ENCODE measurements at regions not wholly inside any gene's neighbourhood (a gene's known extent, or its start where the extent isn't known, plus 50 kb on each side); places are given as distances from the start of the nearest gene placed in this dataset.

DNA sequence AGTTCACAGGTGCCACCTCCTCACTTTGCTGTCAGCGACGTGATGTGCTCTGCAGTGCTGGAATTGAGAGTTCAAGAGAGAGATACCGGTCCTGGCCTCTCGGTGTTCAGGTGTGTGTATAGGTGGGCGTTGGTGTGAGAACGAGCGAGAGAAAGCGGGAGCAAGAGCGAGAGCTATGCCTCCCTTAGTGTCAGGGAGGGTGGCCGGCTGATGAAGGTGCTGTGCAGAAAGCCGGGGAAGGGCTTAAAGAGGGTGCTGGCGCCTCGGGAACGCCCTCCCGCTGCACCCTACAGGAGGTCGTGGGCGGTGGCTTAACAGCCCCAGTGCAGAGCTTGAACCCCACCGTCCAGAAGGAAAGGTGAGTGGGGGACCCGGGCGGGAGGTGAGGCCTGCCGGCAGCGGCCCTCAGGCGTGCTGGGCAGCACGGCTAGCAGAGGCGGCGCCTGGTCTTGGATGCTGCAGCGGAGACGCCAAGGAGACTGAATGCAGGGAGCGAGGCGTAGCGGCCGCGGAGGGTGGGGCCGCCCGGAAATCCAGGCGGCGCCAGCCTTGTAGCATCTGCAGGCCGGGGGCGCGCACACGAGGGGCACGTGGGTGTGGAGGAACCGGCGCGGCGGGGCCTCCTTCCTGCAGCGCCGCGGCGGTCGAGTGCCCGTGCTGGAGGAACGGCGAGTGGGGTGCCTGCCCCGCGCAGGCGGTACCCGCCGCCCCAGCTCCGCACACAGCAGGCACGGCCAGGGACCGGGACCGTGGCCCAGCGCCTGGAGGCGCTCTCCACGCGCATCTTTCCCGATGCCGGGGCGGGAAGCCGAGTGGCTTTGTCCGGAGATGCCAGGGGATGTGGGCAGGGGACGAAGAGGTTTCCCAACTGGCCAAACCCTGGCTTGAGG, 246.8 kb upstream of the TOPAZ1 start:
- DNase-seq (ENCODE audit: low spot score), result peak; percentile 38

GRCh38 chr3:43995547-43996378, 245.9 kb upstream of the TOPAZ1 start:
- DNase-seq (ENCODE audit: low spot score), result peak; percentile 20

- DNase-seq (ENCODE audit: low spot score), result peak; percentile 69
Observed at GRCh38 chr3:43996379-43997301, 245.0 kb upstream of the TOPAZ1 start.

- DNase-seq (ENCODE audit: low spot score), result no peak
Observed at GRCh38 chr3:43997316-43997715, 244.4 kb upstream of the TOPAZ1 start.

- DNase-seq (ENCODE audit: low spot score), result peak; percentile 9
Observed at GRCh38 chr3:43997788-43998369, 243.8 kb upstream of the TOPAZ1 start.

GRCh38 chr3:43998370-43998835, 243.3 kb upstream of the TOPAZ1 start:
- peak; percentile 21 for DNase-seq (ENCODE audit: low spot score)

- DNase-seq (ENCODE audit: low spot score), result peak; percentile 75
Observed at GRCh38 chr3:43998836-43999727, 242.6 kb upstream of the TOPAZ1 start.

- DNase-seq (ENCODE audit: low spot score), result no peak
Observed at GRCh38 chr3:43999728-44000319, 241.9 kb upstream of the TOPAZ1 start.

DNA sequence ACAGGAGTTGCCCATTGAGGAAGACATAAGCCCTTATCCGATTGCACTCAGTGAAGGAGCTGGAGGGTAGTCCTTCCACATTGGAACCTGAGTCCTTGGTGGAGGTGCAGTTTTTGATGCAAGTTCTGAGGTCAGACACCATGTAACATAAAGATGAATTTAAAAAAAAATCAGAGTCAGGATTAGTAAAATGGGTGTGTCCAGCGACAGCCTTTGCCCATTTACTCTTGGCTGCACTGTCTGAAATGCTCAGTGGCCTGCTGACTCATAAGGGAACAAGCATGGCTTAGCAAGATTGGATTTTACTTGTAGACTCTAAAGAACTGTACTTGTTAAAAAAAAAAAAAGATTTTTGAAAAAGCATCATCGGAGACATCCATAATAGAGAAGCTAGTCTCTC, 241.1 kb upstream of the TOPAZ1 start:
- peak; percentile 50 for DNase-seq (ENCODE audit: low spot score)

- DNase-seq (ENCODE audit: low spot score), result peak; percentile 14
Observed at GRCh38 chr3:44001072-44001471, 240.6 kb upstream of the TOPAZ1 start.

DNA sequence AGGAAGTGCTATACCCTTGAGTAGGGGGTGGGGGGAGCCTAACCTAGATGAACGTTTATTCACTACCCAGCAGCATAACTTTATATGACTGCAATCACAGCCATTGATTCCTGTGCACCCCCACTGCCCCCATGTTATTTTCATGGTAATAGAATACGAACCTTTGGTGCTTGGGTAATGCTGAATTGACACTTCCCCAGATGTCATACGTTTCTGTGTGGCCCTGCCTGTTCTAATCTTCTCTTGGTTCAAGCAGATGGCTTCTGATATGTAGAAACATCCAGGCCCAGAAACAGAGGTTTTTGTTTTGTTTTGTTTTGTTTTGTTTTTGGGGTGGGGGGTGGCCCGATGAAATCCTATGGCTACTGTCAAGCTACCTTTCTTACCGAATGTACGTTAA, 237.9 kb upstream of the TOPAZ1 start:
- no peak for DNase-seq (ENCODE audit: low spot score)

DNA sequence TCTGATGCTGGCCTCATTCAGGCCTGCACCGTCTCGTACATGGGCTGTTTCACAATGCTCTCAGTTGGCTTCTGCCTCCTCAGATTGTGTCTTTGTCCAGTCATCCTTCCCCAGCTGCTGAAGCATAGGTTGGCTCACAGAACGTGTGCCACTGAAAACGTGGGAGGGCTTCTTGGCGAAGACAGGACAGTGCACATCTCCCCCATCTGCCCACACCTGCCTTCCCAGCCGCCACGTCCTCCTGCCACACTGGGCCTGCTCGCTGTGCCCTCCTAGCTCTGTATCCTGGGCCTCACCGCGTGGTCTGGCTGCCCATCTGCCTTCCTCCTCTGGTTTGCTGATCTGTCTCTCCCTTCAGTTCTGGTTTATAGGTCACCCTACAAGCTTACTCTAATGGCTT, 230.0 kb upstream of the TOPAZ1 start:
- no peak for DNase-seq (ENCODE audit: low spot score)

- DNase-seq (ENCODE audit: low spot score), result no peak
Observed at GRCh38 chr3:44012160-44012899, 229.4 kb upstream of the TOPAZ1 start.

- DNase-seq (ENCODE audit: low spot score), result no peak
Observed at GRCh38 chr3:44013967-44014366, 227.7 kb upstream of the TOPAZ1 start.

DNA sequence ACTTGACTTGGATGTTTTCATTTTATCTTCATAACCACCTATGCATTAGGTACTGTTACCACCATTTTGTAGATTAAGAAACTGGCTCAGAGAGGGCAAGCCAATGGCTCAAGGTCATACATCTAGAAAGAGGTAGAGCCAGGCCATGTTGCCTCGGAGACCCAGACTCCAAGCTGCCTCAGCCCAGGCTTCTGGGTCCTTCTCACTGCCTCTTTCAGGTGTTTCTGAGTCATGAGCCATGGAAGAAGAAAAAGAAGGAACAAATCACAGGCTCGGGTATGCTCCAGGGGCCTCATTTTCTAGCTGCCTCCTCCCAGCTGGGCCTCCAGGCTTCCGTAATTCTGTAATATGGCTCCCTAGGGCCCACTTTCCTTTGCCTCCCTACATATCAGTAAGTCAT, 226.5 kb upstream of the TOPAZ1 start:
- no peak for DNase-seq (ENCODE audit: low spot score)

GRCh38 chr3:44016818-44017217, 224.9 kb upstream of the TOPAZ1 start:
- DNase-seq (ENCODE audit: low spot score), result peak; percentile 54

DNA sequence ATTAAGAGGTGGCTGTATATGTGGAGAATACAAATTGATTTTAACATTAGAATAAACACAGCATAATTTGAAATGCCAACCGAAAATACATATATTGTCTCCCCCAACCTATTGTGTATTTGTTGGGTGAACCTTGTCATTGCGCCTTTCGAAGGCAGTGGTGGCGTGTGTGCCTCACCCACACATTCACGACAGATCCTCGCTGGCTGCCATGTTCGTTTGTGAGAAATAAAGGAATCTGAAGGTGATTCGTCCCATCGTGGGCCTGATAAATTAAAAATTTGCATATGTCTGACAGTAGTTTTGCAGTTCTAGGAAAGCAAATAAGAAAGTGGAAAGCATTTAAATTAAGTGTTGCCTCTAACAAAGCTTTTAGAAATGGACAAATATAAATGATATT, 222.8 kb upstream of the TOPAZ1 start:
- DNase-seq (ENCODE audit: low spot score), result no peak

DNA sequence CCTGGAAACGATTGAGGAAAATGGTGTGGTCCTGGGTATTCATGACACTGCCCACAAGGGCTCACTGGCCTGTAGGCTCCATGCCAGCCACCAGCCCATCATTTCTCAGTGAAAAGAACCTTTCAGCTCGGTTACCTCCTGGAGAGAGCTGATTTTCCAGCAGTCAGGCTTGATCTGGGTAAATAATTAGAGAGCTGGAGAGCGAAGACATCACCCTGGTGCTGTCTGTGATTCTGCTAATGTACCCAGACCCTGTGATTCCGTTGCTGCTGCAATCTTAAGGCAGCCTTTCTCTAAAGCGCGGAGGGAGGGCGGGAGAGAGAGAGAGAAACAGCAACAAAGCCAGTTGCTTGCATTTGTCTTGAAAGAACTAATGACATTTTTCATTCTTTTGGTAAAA, 221.9 kb upstream of the TOPAZ1 start:
- DNase-seq (ENCODE audit: low spot score), result no peak

- no peak for DNase-seq (ENCODE audit: low spot score)
Observed at GRCh38 chr3:44020143-44020542, 221.5 kb upstream of the TOPAZ1 start.
